ENCODE measurements at regions not wholly inside any gene's neighbourhood (a gene's known extent, or its start where the extent isn't known, plus 50 kb on each side); places are given as distances from the start of the nearest gene placed in this dataset.

- Histone ChIP-seq H3K36me3 (ENCODE audit: control insufficient read depth in 1 of 2, insufficient read depth in 2 of 2, low read depth in 1 of 2, low read length in 2 of 2) (no peaks in the 10 kb centered on the region), H4K8ac (ENCODE audit: low read length) (no peak overlapping the region), H2BK120ac (ENCODE audit: low read depth, low read length) (no peak overlapping the region), H3K79me1 (replicated peaks; ENCODE audit: low read length, poor library complexity, severe bottlenecking) (no peaks in the 10 kb centered on the region), H3K23ac (ENCODE audit: low read length in 2 of 2) (no peak overlapping the region), H2AFZ (ENCODE audit: low read depth, low read length) (no peak overlapping the region), H3K9me3 (ENCODE audit: control insufficient read depth, low read length) (no peaks in the 10 kb centered on the region), H3K4me2 (ENCODE audit: low read length, poor library complexity, severe bottlenecking) (no peak overlapping the region), H2BK5ac (ENCODE audit: low read depth, low read length, poor library complexity, severe bottlenecking) (no peak overlapping the region), H4K91ac (ENCODE audit: low read length) (no peak overlapping the region), H3K4ac (ENCODE audit: low read depth in 1 of 2, low read length in 2 of 2) (no peak overlapping the region), H3K4me3 (ENCODE audit: insufficient read depth in 1 of 2, low read depth in 1 of 2, low read length in 2 of 2) (no peak overlapping the region), H2BK12ac (ENCODE audit: low read length in 2 of 2) (no peak overlapping the region), H3K27me3 (ENCODE audit: control insufficient read depth in 1 of 2, insufficient read depth in 1 of 2, low read length in 2 of 2) (no peaks in the 10 kb centered on the region), H3K9ac (ENCODE audit: low read length) (no peak overlapping the region), H2BK15ac (ENCODE audit: low read depth, poor library complexity, severe bottlenecking) (no peak overlapping the region), H3K27ac (ENCODE audit: low read length, poor library complexity, severe bottlenecking) (no peak overlapping the region), H3K18ac (ENCODE audit: low read depth in 1 of 2, low read length in 2 of 2) (no peak overlapping the region), H3K4me1 (ENCODE audit: control insufficient read depth, insufficient read depth, low read depth, low read length) (no peaks in the 10 kb centered on the region), H2AK5ac (ENCODE audit: low read length, severe bottlenecking) (no peak overlapping the region), H3K14ac (ENCODE audit: low read length in 2 of 2) (no peak overlapping the region)
- 93% methylated on average over 13 of the region's 13 CpGs for WGBS
- DNase-seq, result no peak
Observed at GRCh38 chr4:32748061-32748460, 2027.9 kb downstream of the PCDH7 start.

- no peak overlapping the region for H2AFZ ChIP-seq (ENCODE audit: low read depth, low read length)
- H3K27ac ChIP-seq (ENCODE audit: low read length, poor library complexity, severe bottlenecking), result no peak overlapping the region
- no peak for DNase-seq
- no peaks in the 10 kb centered on the region for H3K9me3 ChIP-seq (ENCODE audit: control insufficient read depth, low read length)
- H2BK5ac ChIP-seq (ENCODE audit: low read depth, low read length, poor library complexity, severe bottlenecking), result no peak overlapping the region
- no peak overlapping the region for H3K23ac ChIP-seq (ENCODE audit: low read length in 2 of 2)
- H2BK15ac ChIP-seq (ENCODE audit: low read depth, poor library complexity, severe bottlenecking), result no peak overlapping the region
- H3K14ac ChIP-seq (ENCODE audit: low read length in 2 of 2), result no peak overlapping the region
- H3K79me1 ChIP-seq (replicated peaks; ENCODE audit: low read length, poor library complexity, severe bottlenecking), result no peaks in the 10 kb centered on the region
- no peak overlapping the region for H2BK120ac ChIP-seq (ENCODE audit: low read depth, low read length)
- no peak overlapping the region for H2BK12ac ChIP-seq (ENCODE audit: low read length in 2 of 2)
- H3K36me3 ChIP-seq (ENCODE audit: control insufficient read depth in 1 of 2, insufficient read depth in 2 of 2, low read depth in 1 of 2, low read length in 2 of 2), result no peaks in the 10 kb centered on the region
- no peak overlapping the region for H3K4me3 ChIP-seq (ENCODE audit: insufficient read depth in 1 of 2, low read depth in 1 of 2, low read length in 2 of 2)
- H3K18ac ChIP-seq (ENCODE audit: low read depth in 1 of 2, low read length in 2 of 2), result no peak overlapping the region
- H3K9ac ChIP-seq (ENCODE audit: low read length), result no peak overlapping the region
- no peak overlapping the region for H3K4ac ChIP-seq (ENCODE audit: low read depth in 1 of 2, low read length in 2 of 2)
- H3K4me2 ChIP-seq (ENCODE audit: low read length, poor library complexity, severe bottlenecking), result no peak overlapping the region
- no peaks in the 10 kb centered on the region for H3K27me3 ChIP-seq (ENCODE audit: control insufficient read depth in 1 of 2, insufficient read depth in 1 of 2, low read length in 2 of 2)
- no peak overlapping the region for H4K91ac ChIP-seq (ENCODE audit: low read length)
- H3K4me1 ChIP-seq (ENCODE audit: control insufficient read depth, insufficient read depth, low read depth, low read length), result no peaks in the 10 kb centered on the region
- no peak overlapping the region for H2AK5ac ChIP-seq (ENCODE audit: low read length, severe bottlenecking)
- no peak overlapping the region for H4K8ac ChIP-seq (ENCODE audit: low read length)
- 76% methylated on average over 7 of the region's 9 CpGs for WGBS
Observed at GRCh38 chr4:32748498-32748897, 2028.3 kb downstream of the PCDH7 start.

- no peaks in the 10 kb centered on the region for H3K27me3 ChIP-seq (ENCODE audit: control insufficient read depth in 1 of 2, insufficient read depth in 1 of 2, low read length in 2 of 2)
- H4K91ac ChIP-seq (ENCODE audit: low read length), result no peak overlapping the region
- H3K4ac ChIP-seq (ENCODE audit: low read depth in 1 of 2, low read length in 2 of 2), result no peak overlapping the region
- no peaks in the 10 kb centered on the region for H3K79me1 ChIP-seq (replicated peaks; ENCODE audit: low read length, poor library complexity, severe bottlenecking)
- H3K9ac ChIP-seq (ENCODE audit: low read length), result no peak overlapping the region
- 86% methylated on average over 3 of the region's 4 CpGs for WGBS
- no peak overlapping the region for H2BK120ac ChIP-seq (ENCODE audit: low read depth, low read length)
- H2AFZ ChIP-seq (ENCODE audit: low read depth, low read length), result no peak overlapping the region
- H3K18ac ChIP-seq (ENCODE audit: low read depth in 1 of 2, low read length in 2 of 2), result no peak overlapping the region
- H3K4me3 ChIP-seq (ENCODE audit: insufficient read depth in 1 of 2, low read depth in 1 of 2, low read length in 2 of 2), result no peak overlapping the region
- H3K14ac ChIP-seq (ENCODE audit: low read length in 2 of 2), result no peak overlapping the region
- no peaks in the 10 kb centered on the region for H3K4me1 ChIP-seq (ENCODE audit: control insufficient read depth, insufficient read depth, low read depth, low read length)
- no peak overlapping the region for H2AK5ac ChIP-seq (ENCODE audit: low read length, severe bottlenecking)
- no peak overlapping the region for H2BK15ac ChIP-seq (ENCODE audit: low read depth, poor library complexity, severe bottlenecking)
- no peak overlapping the region for H3K27ac ChIP-seq (ENCODE audit: low read length, poor library complexity, severe bottlenecking)
- DNase-seq, result no peak
- no peak overlapping the region for H3K4me2 ChIP-seq (ENCODE audit: low read length, poor library complexity, severe bottlenecking)
- no peak overlapping the region for H2BK5ac ChIP-seq (ENCODE audit: low read depth, low read length, poor library complexity, severe bottlenecking)
- peaks cover 4% of the 10 kb centered on the region for H3K9me3 ChIP-seq (ENCODE audit: control insufficient read depth, low read length)
- no peaks in the 10 kb centered on the region for H3K36me3 ChIP-seq (ENCODE audit: control insufficient read depth in 1 of 2, insufficient read depth in 2 of 2, low read depth in 1 of 2, low read length in 2 of 2)
- no peak overlapping the region for H4K8ac ChIP-seq (ENCODE audit: low read length)
- H2BK12ac ChIP-seq (ENCODE audit: low read length in 2 of 2), result no peak overlapping the region
- no peak overlapping the region for H3K23ac ChIP-seq (ENCODE audit: low read length in 2 of 2)
Observed at GRCh38 chr4:32752962-32753361, 2032.8 kb downstream of the PCDH7 start.

- Histone ChIP-seq H3K9ac (ENCODE audit: low read length) (no peak overlapping the region), H3K27me3 (ENCODE audit: control insufficient read depth in 1 of 2, insufficient read depth in 1 of 2, low read length in 2 of 2) (no peaks in the 10 kb centered on the region), H3K27ac (ENCODE audit: low read length, poor library complexity, severe bottlenecking) (no peak overlapping the region), H3K4me1 (ENCODE audit: control insufficient read depth, insufficient read depth, low read depth, low read length) (no peaks in the 10 kb centered on the region), H4K8ac (ENCODE audit: low read length) (no peak overlapping the region), H3K36me3 (ENCODE audit: control insufficient read depth in 1 of 2, insufficient read depth in 2 of 2, low read depth in 1 of 2, low read length in 2 of 2) (no peaks in the 10 kb centered on the region), H2AFZ (ENCODE audit: low read depth, low read length) (no peak overlapping the region), H3K4me3 (ENCODE audit: insufficient read depth in 1 of 2, low read depth in 1 of 2, low read length in 2 of 2) (no peak overlapping the region), H3K79me1 (replicated peaks; ENCODE audit: low read length, poor library complexity, severe bottlenecking) (no peaks in the 10 kb centered on the region), H3K14ac (ENCODE audit: low read length in 2 of 2) (no peak overlapping the region), H3K23ac (ENCODE audit: low read length in 2 of 2) (no peak overlapping the region), H3K4ac (ENCODE audit: low read depth in 1 of 2, low read length in 2 of 2) (no peak overlapping the region), H2AK5ac (ENCODE audit: low read length, severe bottlenecking) (no peak overlapping the region), H4K91ac (ENCODE audit: low read length) (no peak overlapping the region), H2BK120ac (ENCODE audit: low read depth, low read length) (no peak overlapping the region), H3K4me2 (ENCODE audit: low read length, poor library complexity, severe bottlenecking) (no peak overlapping the region), H3K9me3 (ENCODE audit: control insufficient read depth, low read length) (no peaks in the 10 kb centered on the region), H3K18ac (ENCODE audit: low read depth in 1 of 2, low read length in 2 of 2) (no peak overlapping the region), H2BK15ac (ENCODE audit: low read depth, poor library complexity, severe bottlenecking) (no peak overlapping the region), H2BK5ac (ENCODE audit: low read depth, low read length, poor library complexity, severe bottlenecking) (no peak overlapping the region), H2BK12ac (ENCODE audit: low read length in 2 of 2) (no peak overlapping the region)
- no CpG with 5 or more reads among the region's 2 CpGs for WGBS
- DNase-seq, result no peak
Observed at GRCh38 chr4:32768664-32769389, 2048.7 kb downstream of the PCDH7 start.
